CD4-positive, alpha-beta T cell treated with Interleukin-17A for 1 hour (primary cell): ENCODE measurements at regions not wholly inside any gene's neighbourhood (a gene's known extent, or its start where the extent isn't known, plus 50 kb on each side); places are given as distances from the start of the nearest gene placed in this dataset.
"Not testable (repeated sequence)": the region's sequence is repeated elsewhere in the genome, so short reads cannot be mapped to it uniquely, and the experiment has no call there.

ENCODE experiments used
- DNase-seq: peaks from one replicate; pipeline ENCODE4 v3.0.0-alpha.2; 2020

- no peak for DNase-seq
These were observed 200.4 kb downstream of the AXIN2 start for GRCh38 chr17:65360961-65361552.

GRCh38 chr17:65359016-65359415 lies 202.4 kb downstream of the AXIN2 start:
- DNase-seq: no peak

DNA sequence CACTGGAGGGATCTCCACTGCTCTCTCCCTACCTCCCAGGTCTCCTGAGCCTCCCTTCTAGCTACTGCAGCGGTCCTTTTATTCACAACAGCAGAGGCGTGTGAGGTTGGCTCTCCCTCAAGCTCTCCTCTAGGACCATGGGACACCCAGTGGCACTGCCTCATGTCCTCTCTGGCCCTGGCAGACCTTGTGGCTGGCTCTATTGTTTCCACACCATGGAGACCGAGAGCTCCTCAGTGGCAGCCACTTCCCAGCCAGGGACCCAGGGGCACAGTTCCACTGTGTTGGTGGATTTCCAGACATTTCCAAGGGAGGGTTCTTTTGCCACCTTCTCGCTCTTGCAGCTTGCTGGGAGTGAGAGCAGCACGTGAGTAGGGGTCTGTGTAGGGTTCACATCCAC lies 204.9 kb downstream of the AXIN2 start:
- DNase-seq: no peak

DNA sequence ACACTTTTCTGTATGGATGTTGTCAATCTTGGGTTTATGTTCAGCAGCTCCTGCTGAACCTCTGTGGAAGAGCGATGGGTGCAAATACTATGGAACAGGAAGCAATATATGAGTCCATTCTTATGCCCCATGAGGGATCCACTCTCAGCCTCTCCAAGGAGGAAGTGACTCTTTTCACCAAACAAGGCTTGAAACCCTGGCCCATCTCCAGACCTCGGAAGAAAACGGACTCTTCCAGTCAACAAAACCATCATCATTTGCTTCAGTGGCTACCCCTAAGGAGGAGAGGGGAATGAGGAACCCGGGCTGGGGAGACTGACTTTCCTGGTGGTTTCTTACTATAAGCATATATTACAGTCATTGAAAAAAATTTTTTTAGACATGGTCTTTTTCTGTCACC lies 206.2 kb downstream of the AXIN2 start:
- DNase-seq: no peak

GRCh38 chr17:65349916-65350315 lies 211.5 kb downstream of the AXIN2 start:
- no peak for DNase-seq

DNA sequence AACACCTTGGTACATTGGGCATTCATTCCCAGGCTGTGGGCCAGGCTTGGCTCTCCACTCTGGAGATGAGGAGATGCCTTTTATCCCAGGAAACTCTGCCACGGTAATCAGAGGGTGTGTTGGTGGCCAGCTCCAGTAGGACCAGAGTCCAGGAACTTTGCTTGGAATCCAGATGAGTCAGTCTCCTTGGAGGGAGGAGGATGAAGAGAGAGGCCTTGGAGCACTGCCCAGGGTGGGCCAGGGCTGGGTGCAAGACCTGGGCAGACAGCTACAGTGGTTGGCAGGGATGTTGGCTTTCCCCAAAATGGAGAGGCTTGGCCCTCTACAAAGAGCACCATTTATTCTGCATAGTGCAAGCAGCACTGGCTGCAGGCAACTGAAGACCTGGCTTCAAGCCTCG lies 209.0 kb downstream of the RGS9 start:
- DNase-seq: no peak

GRCh38 chr17:65345261-65346005 lies 208.3 kb downstream of the RGS9 start:
- no peak for DNase-seq

DNA sequence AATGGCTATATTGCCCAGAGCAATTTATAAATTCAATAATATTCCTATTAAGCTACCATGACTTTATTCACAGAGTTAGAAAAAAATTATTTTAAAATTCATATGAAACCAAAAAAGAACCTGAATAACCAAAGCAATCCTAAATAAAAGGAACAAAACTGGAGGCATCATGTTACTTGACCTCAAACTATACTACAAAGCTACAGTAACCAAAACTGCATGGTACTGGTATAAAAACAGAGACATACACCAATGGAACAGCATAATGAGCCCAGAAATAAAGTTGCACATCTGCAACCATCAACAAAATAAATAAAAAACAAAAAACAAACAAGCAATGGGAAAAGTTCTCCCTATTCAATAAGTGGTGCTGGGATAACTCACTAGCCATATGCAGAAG lies 203.2 kb downstream of the RGS9 start:
- DNase-seq: no peak

GRCh38 chr17:65334406-65334805 lies 197.2 kb downstream of the RGS9 start:
- DNase-seq: no peak

GRCh38 chr17:65332779-65333178 lies 195.6 kb downstream of the RGS9 start:
- DNase-seq: no peak

DNA sequence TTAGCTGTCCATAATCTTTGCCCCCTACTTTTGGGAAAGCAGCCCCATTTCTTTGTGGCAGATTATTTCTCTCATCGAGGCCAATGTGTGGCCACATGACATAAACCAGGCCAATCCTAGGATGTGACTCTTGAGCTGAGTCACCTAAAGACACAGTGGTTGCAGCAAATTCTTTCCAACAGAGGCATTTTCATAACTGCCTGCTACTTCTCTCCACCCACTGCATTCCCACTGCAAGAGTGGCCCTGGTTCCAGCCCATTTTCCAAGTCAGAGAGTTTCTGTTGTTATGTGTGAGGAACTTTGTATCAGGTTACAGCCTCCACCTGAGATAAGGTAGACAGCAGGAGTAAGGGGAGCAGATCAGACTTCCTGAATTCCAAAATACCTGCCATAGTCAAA lies 195.2 kb downstream of the RGS9 start:
- DNase-seq: no peak

DNA sequence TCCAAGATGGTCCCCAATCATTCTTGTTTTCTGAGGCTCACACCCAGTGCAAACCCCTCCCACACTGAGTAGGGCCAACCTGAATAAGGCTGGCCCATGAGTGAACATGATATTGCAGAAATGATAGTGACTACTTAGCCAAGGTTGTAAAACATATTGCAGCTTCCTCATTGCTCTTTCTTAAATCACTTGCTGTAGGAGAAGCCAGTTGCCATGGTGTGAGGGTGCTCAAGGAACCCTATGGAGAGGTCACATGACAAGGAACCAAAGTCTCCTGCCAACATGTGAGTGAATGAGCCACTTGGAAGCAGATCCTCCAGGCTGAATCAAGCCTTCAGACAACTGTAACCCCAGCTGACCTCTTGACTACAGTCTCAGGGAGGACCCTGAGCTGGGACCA lies 191.4 kb downstream of the RGS9 start:
- no peak for DNase-seq

DNA sequence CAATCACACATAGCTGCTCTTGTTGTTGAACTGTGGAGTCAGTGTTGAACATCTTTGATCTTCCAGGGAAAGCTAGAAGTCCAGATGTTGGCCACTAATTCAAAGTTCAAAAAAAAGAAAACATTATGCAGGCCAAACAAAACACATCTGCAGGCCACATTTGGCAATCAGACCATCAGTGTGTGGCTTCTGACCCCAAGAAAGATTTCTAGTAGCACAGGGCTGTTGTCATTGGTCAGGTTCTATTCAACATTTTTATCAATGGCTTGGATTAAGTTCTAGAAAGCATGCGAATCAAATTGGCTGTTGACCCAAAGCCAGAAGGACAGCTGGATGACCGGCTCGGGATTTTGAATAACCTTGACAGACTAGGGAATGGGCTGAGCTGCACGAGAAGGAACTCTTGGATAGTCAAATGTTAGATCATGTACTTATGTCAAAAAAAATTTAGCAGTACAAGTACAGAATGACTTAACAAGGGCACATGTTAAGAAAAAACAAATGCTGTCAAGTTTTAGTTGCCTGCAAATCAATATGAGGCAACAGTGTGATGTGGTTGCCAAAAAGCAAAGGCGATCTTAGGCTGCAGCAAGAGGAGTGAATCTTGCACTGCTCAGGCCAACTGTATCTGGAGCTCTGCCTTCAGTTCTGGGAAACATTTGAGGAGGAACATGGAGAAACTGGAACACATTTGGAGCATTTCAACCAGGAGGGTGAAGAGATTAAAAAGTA lies 187.6 kb downstream of the RGS9 start:
- no peak for DNase-seq

DNA sequence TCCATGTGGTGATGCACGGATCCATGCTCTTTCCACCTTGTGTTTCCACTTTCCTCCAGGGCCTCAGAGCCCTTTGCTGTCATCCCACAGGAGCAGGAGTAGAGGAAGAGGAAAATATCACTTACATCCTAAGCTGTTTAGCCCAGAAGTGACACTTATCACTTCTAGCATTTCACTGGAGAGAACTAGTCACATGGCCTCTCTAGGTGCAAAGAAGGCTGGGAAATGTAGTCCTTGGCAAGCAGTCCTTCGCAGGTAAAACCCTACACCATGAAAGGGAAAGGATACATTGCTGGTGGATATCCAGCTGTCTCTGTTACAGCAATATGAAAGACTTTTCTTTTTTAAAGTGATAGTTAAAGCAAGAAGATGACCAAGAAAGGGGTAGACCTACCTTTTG lies 185.9 kb downstream of the RGS9 start:
- DNase-seq: no peak

GRCh38 chr17:65320820-65321219 lies 183.7 kb downstream of the RGS9 start:
- no peak for DNase-seq

DNA sequence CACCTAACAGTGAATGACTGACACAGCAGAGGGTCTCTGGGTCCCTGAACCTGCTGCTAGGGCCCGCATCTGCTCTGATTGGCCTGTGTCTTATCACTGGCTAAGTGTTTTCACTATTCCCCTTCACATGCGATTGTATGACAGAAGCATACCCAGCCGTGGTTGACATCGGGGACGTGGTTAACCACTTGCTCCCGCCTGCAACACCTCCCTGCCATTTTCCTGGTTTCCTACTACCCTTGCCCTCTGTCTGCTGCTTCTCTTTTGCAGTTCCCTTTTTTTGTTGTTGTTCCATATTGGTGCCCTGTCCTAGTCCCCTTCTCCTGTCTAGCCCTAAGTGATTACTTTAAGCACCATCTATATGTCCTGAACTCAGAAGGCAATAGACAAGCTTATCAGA lies 177.0 kb downstream of the RGS9 start:
- no peak for DNase-seq

- no peak for DNase-seq
These were observed 175.7 kb downstream of the RGS9 start for GRCh38 chr17:65312718-65313377.

DNA sequence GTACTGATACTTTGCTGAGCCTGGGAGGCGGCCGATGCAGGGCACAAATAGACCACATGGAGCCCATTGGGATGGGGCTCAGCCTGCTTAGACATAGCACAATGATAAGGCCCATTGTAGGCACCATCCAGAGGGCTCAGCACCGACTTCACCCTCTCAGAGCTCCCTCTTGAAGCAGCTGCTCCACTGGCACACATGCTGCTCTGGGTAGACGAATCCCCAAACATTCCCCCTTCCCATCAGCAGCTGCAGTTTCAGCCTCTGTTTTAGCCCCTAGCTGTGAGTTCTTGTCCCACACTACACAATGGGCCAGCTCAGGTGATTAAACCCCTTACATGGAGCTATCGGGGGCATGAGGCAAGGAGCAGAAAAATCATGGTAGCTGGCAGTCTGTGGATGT lies 174.1 kb downstream of the RGS9 start:
- DNase-seq: no peak

DNA sequence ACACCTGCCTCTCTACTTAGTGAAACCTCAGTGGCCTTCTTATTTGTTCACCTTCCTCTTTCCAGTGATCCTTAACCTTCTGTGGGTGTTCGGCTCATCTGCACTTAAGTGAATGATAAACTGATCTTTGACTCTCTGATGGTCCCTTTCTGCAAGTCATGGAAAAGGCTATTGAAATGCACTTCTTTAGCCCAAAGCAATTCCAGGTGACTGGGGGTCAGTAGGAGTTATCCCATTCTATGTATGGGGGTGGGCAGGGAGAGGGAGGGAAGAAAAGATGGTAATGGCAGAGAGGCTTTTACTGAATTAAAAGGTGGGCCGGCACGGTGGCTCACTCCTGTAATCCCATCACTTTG lies 170.8 kb downstream of the RGS9 start:
- DNase-seq: no peak

GRCh38 chr17:65307081-65307960 lies 170.2 kb downstream of the RGS9 start:
- no peak for DNase-seq

DNA sequence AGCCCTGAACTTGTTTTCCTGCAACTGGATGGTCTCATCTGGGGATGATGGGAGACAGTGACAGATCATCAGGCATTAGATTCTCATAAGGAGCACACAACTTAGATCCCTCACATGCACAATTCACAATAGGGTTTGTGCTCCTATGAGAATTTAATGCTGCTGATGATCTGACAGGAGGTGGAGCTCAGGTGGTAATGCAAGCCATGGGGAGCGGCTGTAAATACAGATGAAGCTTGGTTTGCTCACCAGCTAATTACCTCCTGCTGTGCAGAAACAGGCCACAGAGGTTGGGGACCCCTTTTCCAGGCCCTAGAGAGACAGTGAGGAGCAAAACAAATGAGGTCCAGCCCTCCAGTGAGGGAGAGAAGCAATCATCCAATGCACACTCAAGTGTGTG lies 168.6 kb downstream of the RGS9 start:
- no peak for DNase-seq

DNA sequence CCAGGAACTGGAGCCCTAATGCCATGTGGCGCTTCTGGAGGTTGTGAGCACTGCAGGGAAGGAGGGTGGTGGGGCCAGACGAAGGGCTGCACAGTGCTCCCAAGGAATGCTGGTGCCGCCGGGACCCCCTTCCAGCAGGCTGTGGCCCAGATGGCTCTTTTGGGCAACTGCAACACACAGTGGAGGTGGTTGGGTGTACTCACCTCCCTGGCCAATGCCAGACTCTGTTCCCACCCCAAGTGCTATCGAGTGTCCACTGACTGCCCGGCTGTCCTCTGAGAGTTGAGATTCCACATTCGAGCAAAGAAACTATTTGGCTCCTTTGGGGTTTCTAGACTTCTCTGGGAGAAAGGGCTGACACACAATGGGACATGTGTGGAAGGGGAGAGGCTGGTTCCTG lies 167.9 kb downstream of the RGS9 start:
- DNase-seq: no peak

GRCh38 chr17:65301882-65302281 lies 164.7 kb downstream of the RGS9 start:
- not testable (repeated sequence) for DNase-seq
